ENCODE measurements at regions not wholly inside any gene's neighbourhood (a gene's known extent, or its start where the extent isn't known, plus 50 kb on each side); places are given as distances from the start of the nearest gene placed in this dataset.
A peak's percentile ranks its signal among the peaks of the same experiment; 100 is the strongest.

DNA sequence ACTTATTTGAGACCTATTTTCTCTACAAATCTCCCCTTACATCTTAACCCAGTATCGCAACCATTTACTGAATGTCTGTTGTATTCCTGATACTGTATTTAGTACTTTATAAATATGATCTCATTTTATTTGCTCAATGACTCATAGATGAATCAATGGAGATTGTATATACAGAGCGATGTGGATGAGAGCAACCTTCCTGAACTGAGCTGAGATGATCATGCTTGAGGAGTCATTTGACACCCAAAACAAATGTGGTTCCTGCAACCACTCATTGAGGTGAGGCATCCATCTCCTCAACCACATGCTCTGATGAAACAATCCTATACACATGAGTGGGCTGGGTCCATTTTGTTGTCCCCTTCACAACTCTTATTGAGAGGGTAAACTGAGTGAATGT, 250.0 kb downstream of the CDC14C start:
- H3K27ac ChIP-seq = no peak overlapping the region
- TF ChIP-seq, protein P1, sequence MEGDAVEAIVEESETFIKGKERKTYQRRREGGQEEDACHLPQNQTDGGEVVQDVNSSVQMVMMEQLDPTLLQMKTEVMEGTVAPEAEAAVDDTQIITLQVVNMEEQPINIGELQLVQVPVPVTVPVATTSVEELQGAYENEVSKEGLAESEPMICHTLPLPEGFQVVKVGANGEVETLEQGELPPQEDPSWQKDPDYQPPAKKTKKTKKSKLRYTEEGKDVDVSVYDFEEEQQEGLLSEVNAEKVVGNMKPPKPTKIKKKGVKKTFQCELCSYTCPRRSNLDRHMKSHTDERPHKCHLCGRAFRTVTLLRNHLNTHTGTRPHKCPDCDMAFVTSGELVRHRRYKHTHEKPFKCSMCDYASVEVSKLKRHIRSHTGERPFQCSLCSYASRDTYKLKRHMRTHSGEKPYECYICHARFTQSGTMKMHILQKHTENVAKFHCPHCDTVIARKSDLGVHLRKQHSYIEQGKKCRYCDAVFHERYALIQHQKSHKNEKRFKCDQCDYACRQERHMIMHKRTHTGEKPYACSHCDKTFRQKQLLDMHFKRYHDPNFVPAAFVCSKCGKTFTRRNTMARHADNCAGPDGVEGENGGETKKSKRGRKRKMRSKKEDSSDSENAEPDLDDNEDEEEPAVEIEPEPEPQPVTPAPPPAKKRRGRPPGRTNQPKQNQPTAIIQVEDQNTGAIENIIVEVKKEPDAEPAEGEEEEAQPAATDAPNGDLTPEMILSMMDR (IDR thresholded peaks at IDR 0.05) = no peak
- no peak for TF ChIP-seq ZFX (IDR thresholded peaks at IDR 0.05; ENCODE audit: borderline replicate concordance)

DNA sequence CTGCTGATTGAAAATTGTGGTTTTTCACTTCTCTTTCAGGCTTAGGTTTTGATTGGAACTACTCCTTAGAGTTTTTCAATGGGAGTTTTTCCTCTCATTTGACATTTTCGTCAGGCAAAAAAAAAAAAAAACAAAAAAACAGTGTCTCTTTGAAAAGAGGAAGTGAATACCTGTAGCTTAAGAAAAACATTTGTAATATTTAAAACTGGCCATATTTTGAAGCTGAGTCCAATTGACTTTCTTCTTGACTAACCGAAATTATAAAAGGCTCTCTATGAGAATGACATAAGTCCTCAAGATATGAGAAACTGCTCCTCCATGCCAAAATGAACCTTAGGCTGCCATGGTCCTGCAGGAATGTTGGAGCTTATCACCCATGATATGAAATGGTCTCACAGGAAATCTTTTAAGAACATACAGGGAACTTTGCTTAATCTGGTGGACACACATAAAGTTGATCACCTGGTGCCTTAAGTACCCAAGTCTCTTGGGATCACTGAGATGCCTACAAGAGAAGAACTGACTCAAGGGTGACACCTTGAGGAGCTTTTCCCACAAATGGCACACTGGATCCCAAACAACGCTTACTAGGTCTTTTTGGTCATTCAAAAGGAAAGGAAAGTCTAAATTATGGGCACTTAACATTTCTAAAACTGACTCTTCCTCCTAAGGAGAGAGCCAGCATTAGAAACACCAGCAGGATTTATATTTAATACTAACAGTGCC, 263.4 kb downstream of the CDC14C start:
- TF ChIP-seq, protein P1 (IDR thresholded peaks at IDR 0.05) = peak; percentile 75
- TF ChIP-seq ZFX (IDR thresholded peaks at IDR 0.05; ENCODE audit: borderline replicate concordance) = no peak
- no peak overlapping the region for H3K27ac ChIP-seq

DNA sequence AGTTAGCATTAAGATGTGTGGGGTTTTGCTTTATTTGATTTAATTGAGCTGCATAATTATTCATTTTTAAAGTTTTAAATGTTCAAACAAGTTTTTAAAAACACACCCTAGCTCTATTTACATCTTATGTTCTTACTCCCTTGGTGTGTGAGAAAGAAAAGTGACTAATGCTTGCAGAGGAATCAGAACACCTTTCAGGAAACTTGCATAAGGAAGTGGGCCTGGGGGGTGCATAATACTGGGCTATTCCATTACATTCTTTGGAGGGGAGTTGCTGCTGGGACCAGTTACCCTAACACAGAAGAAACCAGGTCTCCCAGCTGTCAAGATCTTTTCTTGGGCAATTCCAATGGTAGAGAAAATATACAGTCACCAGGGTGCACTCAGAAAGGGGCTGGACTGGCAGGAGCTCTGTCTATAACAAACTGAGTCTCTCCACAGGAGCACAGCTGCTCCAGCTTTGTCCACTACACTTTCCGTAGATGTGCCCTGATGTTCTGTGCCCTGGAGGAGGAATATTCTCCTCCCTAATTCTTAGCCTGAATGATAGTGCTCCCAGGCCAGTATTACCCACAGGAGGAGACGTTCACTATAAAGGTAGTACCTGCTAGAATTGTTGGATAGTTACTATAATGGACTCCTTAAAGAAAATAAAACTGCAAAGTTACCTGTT, 304.2 kb downstream of the CDC14C start:
- TF ChIP-seq ZFX (IDR thresholded peaks at IDR 0.05; ENCODE audit: borderline replicate concordance) = no peak
- TF ChIP-seq, protein P1 (IDR thresholded peaks at IDR 0.05) = no peak
- H3K27ac ChIP-seq = no peak overlapping the region

DNA sequence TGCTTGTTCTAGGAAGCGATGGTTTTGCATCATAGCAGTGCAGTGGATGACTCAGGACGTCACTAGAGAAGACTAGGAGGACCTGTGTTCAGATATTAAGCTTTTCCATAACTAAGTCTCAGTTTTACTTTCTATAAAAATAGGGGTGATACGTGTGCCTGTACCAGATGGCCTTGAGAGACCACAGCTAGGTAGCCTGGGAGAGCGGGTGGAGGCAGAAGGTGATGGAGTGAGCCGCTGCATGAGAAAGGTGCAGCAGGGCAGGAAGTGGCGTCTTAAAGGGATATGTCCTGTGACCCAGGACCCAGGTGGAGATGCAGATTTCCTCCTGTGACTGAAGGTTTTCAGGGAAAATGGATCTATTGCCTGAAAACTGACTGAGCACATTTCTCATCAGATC, 304.9 kb downstream of the CDC14C start:
- no peak overlapping the region for H3K27ac ChIP-seq
- TF ChIP-seq, protein P1 (IDR thresholded peaks at IDR 0.05) = no peak
- TF ChIP-seq ZFX (IDR thresholded peaks at IDR 0.05; ENCODE audit: borderline replicate concordance) = no peak

DNA sequence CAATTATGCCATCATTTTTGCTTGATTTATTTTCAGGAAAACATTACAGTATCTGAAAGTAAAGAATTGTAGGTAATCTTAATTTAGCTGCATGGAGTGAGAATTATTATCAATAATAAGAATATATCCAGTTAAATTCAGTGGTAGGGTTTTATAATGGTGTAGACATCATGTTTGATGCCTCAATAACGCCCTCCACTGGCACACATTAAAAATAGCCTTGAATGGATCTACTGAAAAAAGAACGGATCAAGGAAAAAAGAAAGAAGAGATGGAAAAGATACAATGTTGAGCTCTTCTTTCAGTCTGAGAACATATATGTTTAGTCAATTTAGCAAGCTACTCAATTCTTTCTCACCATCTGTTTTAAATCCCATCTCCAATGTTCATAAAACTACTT, 319.2 kb downstream of the CDC14C start:
- TF ChIP-seq, protein P1 (IDR thresholded peaks at IDR 0.05) = peak; percentile 41; the same call in 1 of the 2 replicates
- TF ChIP-seq ZFX (IDR thresholded peaks at IDR 0.05; ENCODE audit: borderline replicate concordance) = no peak
- no peak overlapping the region for H3K27ac ChIP-seq

DNA sequence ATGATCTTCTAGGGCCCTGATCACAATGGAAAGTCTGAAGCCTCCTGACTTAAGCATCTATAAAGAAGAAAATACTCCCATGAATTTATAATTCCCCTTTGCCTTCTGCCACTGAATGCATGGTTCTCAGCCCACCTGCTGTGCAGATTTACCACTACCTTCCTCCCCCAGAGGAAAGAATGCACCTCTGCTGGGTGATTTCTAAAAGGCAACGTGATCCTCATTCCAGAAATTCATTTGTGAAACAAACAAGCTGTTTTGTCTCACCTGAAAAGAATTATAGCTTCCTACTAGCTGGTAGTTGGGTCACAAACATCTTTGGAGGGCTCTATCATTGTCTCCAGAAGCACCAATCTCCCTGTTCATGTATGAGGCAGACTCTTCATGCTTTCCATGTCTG, 320.2 kb downstream of the CDC14C start:
- H3K27ac ChIP-seq = no peak overlapping the region
- no peak for TF ChIP-seq ZFX (IDR thresholded peaks at IDR 0.05; ENCODE audit: borderline replicate concordance)

DNA sequence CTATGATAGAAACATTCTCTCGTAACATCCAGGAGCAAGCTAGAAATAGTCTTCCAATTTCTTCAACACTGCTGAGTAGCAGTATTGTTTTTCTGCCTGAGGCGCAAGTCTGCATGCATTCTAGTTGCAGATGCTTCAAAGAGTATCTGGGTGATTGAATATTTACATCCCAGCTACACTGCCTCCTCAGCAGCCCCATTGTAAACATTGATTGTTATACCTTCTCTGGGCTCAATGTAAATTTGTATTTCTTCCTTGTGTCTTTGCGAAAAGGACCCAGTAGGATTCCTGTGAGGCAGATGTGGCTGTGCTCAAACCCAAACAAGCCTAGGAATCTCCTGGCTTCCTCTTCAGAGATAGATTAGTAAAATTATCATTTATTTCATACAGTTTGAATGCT, 320.7 kb downstream of the CDC14C start:
- H3K27ac ChIP-seq = no peak overlapping the region
- TF ChIP-seq, protein P1 (IDR thresholded peaks at IDR 0.05) = no peak
- TF ChIP-seq ZFX (IDR thresholded peaks at IDR 0.05; ENCODE audit: borderline replicate concordance) = no peak

All from 22Rv1 (cell line).